H1 (cell line): ENCODE measurements at regions not wholly inside any gene's neighbourhood (a gene's known extent, or its start where the extent isn't known, plus 50 kb on each side); places are given as distances from the start of the nearest gene placed in this dataset.

Experiments used
- TF ChIP-seq, protein P1 (sequence below): fragments of 300-600 bp; sonication (generic); IDR thresholded peaks from 2 replicates; pipeline ENCODE4 v1.7.1; 2012; ENCODE audit warnings: low read length, moderate library complexity, mild to moderate bottlenecking, inconsistent platforms; ENCODE audit not compliant: insufficient replicate concordance

DNA sequence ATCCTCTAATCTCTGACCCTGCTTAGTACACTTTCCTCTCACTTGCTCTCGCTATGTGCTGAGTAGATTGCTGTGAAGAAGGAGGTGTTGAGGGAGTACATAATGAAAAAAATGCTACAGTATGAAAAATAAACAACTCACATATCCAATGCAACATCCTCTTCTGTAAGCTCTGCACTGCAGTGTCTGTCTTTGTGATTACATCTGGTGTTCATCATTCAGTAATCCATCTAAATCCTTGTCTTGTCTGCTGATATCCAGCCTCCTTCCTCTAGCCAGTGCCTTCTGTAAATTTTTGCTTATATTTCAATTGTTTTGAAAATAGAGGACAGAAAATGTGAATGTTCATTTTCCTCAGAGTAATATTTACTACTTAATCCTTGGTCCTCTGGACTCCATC lies 57.4 kb upstream of the CDH12 start (continued):
- TF ChIP-seq, protein P1, sequence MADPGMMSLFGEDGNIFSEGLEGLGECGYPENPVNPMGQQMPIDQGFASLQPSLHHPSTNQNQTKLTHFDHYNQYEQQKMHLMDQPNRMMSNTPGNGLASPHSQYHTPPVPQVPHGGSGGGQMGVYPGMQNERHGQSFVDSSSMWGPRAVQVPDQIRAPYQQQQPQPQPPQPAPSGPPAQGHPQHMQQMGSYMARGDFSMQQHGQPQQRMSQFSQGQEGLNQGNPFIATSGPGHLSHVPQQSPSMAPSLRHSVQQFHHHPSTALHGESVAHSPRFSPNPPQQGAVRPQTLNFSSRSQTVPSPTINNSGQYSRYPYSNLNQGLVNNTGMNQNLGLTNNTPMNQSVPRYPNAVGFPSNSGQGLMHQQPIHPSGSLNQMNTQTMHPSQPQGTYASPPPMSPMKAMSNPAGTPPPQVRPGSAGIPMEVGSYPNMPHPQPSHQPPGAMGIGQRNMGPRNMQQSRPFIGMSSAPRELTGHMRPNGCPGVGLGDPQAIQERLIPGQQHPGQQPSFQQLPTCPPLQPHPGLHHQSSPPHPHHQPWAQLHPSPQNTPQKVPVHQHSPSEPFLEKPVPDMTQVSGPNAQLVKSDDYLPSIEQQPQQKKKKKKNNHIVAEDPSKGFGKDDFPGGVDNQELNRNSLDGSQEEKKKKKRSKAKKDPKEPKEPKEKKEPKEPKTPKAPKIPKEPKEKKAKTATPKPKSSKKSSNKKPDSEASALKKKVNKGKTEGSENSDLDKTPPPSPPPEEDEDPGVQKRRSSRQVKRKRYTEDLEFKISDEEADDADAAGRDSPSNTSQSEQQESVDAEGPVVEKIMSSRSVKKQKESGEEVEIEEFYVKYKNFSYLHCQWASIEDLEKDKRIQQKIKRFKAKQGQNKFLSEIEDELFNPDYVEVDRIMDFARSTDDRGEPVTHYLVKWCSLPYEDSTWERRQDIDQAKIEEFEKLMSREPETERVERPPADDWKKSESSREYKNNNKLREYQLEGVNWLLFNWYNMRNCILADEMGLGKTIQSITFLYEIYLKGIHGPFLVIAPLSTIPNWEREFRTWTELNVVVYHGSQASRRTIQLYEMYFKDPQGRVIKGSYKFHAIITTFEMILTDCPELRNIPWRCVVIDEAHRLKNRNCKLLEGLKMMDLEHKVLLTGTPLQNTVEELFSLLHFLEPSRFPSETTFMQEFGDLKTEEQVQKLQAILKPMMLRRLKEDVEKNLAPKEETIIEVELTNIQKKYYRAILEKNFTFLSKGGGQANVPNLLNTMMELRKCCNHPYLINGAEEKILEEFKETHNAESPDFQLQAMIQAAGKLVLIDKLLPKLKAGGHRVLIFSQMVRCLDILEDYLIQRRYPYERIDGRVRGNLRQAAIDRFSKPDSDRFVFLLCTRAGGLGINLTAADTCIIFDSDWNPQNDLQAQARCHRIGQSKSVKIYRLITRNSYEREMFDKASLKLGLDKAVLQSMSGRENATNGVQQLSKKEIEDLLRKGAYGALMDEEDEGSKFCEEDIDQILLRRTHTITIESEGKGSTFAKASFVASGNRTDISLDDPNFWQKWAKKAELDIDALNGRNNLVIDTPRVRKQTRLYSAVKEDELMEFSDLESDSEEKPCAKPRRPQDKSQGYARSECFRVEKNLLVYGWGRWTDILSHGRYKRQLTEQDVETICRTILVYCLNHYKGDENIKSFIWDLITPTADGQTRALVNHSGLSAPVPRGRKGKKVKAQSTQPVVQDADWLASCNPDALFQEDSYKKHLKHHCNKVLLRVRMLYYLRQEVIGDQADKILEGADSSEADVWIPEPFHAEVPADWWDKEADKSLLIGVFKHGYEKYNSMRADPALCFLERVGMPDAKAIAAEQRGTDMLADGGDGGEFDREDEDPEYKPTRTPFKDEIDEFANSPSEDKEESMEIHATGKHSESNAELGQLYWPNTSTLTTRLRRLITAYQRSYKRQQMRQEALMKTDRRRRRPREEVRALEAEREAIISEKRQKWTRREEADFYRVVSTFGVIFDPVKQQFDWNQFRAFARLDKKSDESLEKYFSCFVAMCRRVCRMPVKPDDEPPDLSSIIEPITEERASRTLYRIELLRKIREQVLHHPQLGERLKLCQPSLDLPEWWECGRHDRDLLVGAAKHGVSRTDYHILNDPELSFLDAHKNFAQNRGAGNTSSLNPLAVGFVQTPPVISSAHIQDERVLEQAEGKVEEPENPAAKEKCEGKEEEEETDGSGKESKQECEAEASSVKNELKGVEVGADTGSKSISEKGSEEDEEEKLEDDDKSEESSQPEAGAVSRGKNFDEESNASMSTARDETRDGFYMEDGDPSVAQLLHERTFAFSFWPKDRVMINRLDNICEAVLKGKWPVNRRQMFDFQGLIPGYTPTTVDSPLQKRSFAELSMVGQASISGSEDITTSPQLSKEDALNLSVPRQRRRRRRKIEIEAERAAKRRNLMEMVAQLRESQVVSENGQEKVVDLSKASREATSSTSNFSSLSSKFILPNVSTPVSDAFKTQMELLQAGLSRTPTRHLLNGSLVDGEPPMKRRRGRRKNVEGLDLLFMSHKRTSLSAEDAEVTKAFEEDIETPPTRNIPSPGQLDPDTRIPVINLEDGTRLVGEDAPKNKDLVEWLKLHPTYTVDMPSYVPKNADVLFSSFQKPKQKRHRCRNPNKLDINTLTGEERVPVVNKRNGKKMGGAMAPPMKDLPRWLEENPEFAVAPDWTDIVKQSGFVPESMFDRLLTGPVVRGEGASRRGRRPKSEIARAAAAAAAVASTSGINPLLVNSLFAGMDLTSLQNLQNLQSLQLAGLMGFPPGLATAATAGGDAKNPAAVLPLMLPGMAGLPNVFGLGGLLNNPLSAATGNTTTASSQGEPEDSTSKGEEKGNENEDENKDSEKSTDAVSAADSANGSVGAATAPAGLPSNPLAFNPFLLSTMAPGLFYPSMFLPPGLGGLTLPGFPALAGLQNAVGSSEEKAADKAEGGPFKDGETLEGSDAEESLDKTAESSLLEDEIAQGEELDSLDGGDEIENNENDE = no peak
